ENCODE measurements at regions not wholly inside any gene's neighbourhood (a gene's known extent, or its start where the extent isn't known, plus 50 kb on each side); places are given as distances from the start of the nearest gene placed in this dataset.

DNA sequence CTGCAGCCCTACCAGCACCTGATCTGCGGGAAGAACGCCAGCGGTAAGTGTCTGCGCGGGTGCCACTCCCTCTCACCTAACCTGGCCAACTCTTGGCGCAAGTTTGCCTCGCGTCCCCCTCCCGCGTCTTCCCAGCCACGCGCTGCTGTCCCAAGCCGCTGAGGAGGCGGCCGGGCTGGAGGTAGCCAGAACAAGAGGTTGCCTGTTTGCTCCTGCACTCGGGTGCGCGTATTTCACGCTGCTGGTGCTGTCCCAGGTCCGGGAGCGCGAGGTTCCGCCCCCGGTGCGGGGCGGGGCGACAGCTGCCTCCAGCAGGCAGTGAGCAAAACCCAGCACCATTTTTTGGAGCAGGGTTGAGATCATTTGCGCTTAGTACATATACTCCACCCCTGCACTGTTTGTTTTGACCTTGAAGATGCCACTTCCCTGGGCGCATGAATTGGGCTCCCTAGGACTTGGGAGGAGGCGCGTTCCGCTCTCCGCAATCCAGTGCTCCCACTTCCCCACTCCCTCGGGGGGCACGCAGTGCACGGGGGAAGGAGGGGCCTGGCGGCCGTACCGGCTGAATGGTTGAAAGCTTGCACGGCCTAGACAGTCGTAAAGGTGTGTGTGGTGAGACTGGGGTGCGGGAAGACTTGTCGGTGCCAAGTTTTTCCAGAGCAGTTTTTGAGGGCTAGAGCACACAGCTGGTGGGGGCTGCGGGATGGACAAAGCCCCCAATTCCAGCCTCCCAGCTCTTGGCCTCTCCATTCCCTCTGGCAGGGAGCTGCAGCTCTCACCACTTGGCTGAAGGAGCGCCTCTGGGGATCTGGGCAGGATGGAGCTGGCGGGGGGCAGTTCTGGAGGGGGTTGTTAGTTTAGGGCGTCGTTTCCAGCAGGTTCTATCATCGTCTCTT is 226.9 kb upstream of the CRY1 start:
- ATAC-seq (peak; percentile 65), DNase-seq (peak; percentile 86)

DNA sequence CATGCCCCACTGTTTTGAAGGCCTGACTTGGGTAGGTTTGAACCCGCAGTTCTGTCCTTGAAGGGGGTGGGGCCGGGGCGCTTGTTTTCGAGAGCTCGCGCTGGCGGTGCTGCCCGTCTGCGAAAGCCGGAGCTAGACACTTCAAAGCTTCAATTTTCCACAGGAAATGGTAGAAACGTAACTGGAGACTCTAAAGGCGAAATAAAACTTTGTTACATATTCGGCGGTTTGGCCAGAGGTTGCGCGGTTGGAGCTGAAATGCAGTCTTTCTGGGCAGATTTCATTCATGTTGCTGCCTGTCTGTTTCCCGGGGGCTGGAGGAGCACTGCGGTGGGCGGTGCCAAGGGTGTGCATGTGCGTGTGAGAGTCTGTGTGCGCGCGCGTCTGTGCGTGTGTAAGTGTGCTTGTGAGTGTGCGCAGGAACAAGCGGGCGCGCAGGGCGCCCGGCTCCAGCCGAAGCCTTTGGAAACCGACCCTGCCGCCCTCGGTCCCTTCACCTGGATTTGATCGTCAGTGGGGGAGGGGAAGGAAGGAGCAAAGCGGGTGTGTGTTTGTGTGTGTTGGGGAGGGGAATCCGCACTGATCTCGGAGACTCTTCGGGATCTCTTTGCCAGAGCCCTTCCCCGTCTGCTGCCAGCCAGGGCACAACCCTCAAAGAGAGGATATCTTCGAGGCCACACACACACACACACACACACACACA is 227.7 kb upstream of the CRY1 start:
- peak; percentile 45 for ATAC-seq
- peak; percentile 81 for DNase-seq

- ATAC-seq, result peak; percentile 38
- DNase-seq, result peak; percentile 66
These were observed 228.7 kb upstream of the CRY1 start for GRCh38 chr12:107322063-107322462.

GRCh38 chr12:107325075-107325608 is 231.8 kb upstream of the CRY1 start:
- no peak for DNase-seq
- ATAC-seq, result no peak

DNA sequence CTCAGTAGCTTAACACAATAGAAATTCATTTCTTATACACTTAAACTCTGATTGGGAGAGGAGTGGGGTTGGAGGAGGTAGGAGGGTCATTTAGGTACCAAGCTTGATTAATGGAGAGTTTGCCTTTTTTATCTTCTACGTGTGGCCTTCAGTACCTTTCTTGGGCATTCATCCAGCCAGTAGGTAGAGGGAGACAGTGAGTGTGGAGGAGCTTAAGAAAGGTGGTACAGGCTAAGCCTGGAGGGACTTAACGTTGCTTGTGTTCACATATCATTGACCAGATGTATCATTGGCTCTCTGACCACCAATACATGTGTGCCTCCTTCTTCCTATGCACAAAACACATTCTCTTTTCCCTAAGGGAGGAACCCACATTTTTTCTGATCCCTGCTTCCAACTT is 232.9 kb upstream of the CRY1 start:
- DNase-seq, result no peak
- no peak for ATAC-seq

GRCh38 chr12:107327651-107328182 is 234.4 kb upstream of the CRY1 start:
- DNase-seq (no peak), ATAC-seq (no peak)

- peak; percentile 69 for DNase-seq
- ATAC-seq, result peak; percentile 33
These were observed 235.2 kb upstream of the CRY1 start for GRCh38 chr12:107328442-107329133.

DNA sequence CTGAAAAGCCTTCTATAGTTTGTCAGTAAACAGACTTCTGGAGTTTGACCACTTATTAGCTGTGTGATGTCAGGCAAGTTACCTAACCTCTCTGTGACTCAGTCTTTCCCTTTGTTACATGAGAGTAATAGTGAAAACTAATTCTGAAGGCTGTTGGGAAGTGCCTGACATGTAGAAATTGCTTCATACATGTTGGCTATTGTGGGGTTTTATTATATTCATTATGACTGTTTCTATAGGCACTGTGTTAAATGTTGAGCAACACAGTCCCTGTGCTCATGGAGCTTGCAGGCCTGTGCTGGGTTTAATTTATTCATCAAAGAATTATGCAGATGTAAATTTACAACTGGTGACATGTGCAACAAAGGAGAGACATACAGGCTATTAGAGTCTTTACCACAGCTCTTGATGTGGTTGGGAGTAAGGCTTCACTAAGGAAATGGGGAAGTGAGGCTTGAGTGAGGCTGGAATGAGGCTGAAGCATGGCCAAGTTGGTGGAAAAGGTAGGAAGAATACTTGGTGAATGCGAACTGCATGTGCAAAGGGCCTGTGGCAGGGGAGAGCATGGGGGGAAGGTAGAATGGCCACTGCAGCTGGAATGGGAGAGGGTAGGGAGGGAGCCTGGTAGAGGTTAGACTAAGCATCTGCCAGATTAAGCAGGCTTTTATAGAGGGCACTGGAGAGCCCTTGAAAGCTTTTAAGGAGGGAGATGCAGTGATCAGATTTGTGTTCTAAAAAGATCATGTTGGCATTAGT is 236.4 kb upstream of the CRY1 start:
- peak; percentile 60 for ATAC-seq
- DNase-seq, result no peak

DNA sequence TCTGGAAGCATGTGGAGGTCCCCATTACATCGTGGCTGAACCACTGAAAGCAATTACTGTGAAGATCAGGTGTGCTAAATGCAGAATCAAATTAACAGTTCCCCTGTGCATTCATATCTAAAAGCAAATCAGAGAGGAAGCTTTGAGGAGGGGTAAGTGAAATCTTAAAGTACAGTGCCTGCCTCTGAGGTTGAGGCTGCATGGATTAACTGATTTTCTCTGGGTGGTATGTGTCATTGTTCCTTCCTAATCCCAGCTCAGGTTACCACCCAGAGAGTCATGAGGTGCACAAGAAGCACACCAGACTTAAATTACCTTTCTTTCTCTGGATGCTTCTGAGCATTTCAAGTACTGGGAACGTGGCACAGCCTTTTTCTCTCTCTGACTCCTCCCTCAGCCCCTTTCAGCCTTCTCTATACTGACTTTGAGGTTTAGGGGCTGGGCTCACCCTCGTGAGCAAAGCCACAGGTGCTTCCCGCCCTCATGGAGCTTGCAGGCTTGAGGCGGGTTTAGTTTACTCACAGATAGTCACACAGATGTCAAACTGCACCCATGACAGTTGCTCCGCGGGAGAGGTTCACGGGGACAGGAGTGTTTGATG is 237.6 kb upstream of the CRY1 start:
- DNase-seq (peak; percentile 52), ATAC-seq (peak; percentile 45)

GRCh38 chr12:107331471-107331870 is 238.1 kb upstream of the CRY1 start:
- ATAC-seq (no peak), DNase-seq (no peak)

DNA sequence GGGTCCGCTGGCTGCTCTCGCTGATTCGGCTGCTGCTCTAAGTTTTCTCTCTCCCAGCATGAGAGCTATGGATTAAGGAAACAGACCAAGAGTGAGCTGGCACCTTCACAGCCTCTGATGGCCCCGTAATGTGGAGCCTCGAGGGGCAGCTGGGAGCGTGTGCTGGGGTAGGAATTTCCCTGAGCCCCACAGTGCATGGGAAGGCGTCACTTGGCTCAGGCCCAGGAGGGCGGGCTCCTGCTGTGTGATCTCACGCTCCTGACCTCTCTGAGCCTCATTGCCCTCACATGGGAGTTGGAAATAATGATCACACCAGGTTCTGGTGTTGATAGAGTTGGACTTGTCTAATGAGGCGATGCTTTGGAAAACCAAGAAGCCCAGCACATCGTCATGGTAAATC is 238.6 kb upstream of the CRY1 start:
- peak; percentile 44 for ATAC-seq
- peak; percentile 44 for DNase-seq

- no peak for DNase-seq
- ATAC-seq, result no peak
These were observed 239.4 kb upstream of the CRY1 start for GRCh38 chr12:107332743-107333142.

DNA sequence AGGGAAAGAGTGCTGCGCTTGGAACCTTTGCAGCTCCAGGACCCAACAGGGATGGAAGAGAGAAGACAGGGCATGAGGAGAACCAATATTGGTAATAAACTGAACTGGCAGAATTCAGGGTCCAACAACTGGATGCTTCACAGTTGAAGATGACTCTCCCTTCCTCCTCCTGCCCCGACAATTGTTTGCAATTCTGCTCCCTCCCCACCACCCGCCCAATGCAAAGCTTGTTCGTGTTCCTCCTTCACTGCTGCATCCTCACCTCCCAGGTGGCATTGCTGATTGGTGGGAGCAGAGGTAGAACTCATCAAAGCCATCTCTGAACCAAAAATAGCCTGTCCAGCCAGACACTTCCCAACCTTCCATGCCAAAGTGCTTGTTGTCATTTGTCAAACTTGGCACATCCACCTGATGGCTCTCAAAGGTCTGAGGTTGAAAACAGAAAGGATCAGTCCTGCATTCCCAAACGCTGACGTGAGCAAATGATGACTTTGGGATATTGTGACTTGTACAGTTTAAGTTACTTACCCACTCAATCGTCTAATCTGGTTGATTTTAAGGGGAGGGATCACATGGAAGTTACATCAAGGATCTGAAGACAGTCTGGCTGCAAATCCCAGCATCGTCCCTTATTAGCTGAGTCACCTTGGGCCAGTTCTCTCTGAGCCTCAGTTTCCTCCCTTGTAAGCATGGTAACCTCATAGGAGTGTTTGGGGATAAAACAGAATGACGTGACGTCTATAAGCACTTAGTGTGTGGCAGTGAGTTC is 242.6 kb upstream of the CRY1 start:
- DNase-seq, result no peak
- no peak for ATAC-seq

DNA sequence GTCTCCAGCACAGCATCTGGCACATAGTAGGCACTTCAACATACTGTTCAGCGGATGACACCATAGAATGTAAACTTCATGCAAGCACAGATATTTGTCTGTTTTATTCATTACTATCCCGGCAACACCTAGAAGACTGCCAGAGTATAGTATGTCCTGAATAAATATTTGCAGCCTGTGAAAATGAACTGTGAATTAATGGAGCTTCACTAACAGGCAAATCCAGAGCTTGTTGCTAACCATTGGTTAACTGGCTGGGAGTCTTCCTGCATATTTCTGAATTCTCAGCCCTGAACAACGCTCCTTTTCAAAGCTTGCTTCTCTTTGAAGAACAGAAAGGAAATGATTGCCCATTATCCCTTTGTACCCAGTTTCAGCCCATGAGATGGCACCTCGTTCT is 243.3 kb upstream of the CRY1 start:
- ATAC-seq (no peak), DNase-seq (no peak)

GRCh38 chr12:107337346-107338095 is 244.2 kb upstream of the CRY1 start:
- ATAC-seq, result peak; percentile 91
- DNase-seq, result peak; percentile 47

DNA sequence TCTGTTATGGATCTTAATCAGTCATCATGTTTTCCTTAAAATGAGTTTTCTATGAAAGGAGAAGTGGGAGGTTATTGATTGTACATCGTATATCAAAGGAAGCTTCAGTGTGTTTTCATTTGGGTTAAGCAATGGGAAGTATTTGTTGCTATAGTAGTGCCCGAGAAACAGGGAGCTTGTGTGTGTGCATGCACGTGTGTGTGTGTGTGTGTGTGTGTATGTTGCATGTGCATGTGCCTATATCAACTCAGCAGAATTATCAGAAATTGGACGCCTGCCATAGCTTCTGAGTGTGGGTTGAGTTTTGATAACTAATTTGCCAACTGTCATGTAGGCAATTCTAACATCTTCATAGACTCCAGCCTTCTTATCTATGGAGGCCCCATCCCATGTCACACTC is 246.1 kb upstream of the CRY1 start:
- no peak for ATAC-seq
- DNase-seq, result no peak

- DNase-seq (no peak), ATAC-seq (no peak)
These were observed 246.6 kb upstream of the CRY1 start for GRCh38 chr12:107339932-107340331.

- ATAC-seq (no peak), DNase-seq (no peak)
These were observed 247.5 kb upstream of the CRY1 start for GRCh38 chr12:107340898-107341297.

GRCh38 chr12:107344035-107344808 is 250.9 kb upstream of the CRY1 start:
- no peak for DNase-seq
- ATAC-seq, result no peak

All from stimulated activated naive CD8-positive, alpha-beta T cell treated with anti-CD3 and anti-CD28 coated beads, Interleukin-15, Interleukin-2, amounts not matched to agents 100 U/mL and 50 U/mL, for 24 hours (primary cell).